Neuronal stem cell (in vitro differentiated cells): ENCODE measurements at regions not wholly inside any gene's neighbourhood (a gene's known extent, or its start where the extent isn't known, plus 50 kb on each side); places are given as distances from the start of the nearest gene placed in this dataset.

Source experiments
- DNase-seq: peaks from one replicate; pipeline ENCODE4 v3.0.0-alpha.2; 2013; ENCODE audit warnings: low spot score
- H2AFZ ChIP-seq: one replicate; pipeline ENCODE4 v1.6.1; 2013; ENCODE audit warnings: mild to moderate bottlenecking, low read length, inconsistent platforms
- H2AK5ac ChIP-seq: 2 replicates; pipeline ENCODE4 v1.6.1; 2013; ENCODE audit warnings: low read depth, mild to moderate bottlenecking, inconsistent platforms, low read length, moderate library complexity, mixed read lengths
- H2BK120ac ChIP-seq: 2 replicates; pipeline ENCODE4 v1.6.1; 2013; ENCODE audit warnings: low read depth, mild to moderate bottlenecking, inconsistent platforms, low read length, moderate library complexity, mixed read lengths
- H2BK12ac ChIP-seq: one replicate; pipeline ENCODE4 v1.6.1; 2013; ENCODE audit warnings: low read length, inconsistent platforms
- H2BK15ac ChIP-seq: 2 replicates; pipeline ENCODE4 v1.6.1; 2013; ENCODE audit warnings: mild to moderate bottlenecking, low read length, inconsistent platforms, mixed read lengths
- H2BK5ac ChIP-seq: one replicate; pipeline ENCODE4 v1.6.1; 2013; ENCODE audit warnings: inconsistent platforms, mild to moderate bottlenecking, low read length, moderate library complexity
- H3K14ac ChIP-seq: one replicate; pipeline ENCODE4 v1.6.1; 2013; ENCODE audit warnings: low read length, inconsistent platforms
- H3K18ac ChIP-seq: 2 replicates; pipeline ENCODE4 v1.6.1; 2013; ENCODE audit warnings: low read length, inconsistent platforms
- H3K23ac ChIP-seq: 2 replicates; pipeline ENCODE4 v1.6.1; 2013; ENCODE audit warnings: low read depth, mild to moderate bottlenecking, mixed read lengths, low read length, inconsistent platforms; ENCODE audit not compliant: poor library complexity
- H3K27ac ChIP-seq: replicated peaks from 3 replicates; pipeline ENCODE4 v1.5.1; 2013; ENCODE audit warnings: low read length, inconsistent platforms
- H3K27me3 ChIP-seq, 3 experiments: 2 replicates each; pipeline ENCODE4 v1.6.1; 2013; ENCODE audit warnings: low read length in 3 of 3, mild to moderate bottlenecking in 2 of 3, inconsistent platforms in 1 of 3, low read depth in 1 of 3, mixed read lengths in 1 of 3, moderate library complexity in 1 of 3; ENCODE audit not compliant: control insufficient read depth in 3 of 3, insufficient read depth in 3 of 3
- H3K36me3 ChIP-seq, 2 donors: replicated peaks in 1 of 2; 2 replicates each; pipeline ENCODE4 v1.6.1; 2013; ENCODE audit warnings: low read length in 2 of 2; ENCODE audit not compliant: control insufficient read depth in 2 of 2, insufficient read depth in 2 of 2
- H3K4ac ChIP-seq: 2 replicates; pipeline ENCODE4 v1.6.1; 2013; ENCODE audit warnings: inconsistent platforms, mild to moderate bottlenecking, low read length, moderate library complexity
- H3K4me1 ChIP-seq, 2 donors: 1 replicate in 1 of 2; 2 replicates in 1 of 2; pipeline ENCODE4 v1.6.1; 2013; ENCODE audit warnings: low read length in 2 of 2, low read depth in 1 of 2; ENCODE audit not compliant: control insufficient read depth in 2 of 2, insufficient read depth in 1 of 2
- H3K4me2 ChIP-seq: one replicate; pipeline ENCODE4 v1.6.1; 2013; ENCODE audit warnings: mild to moderate bottlenecking, low read length, inconsistent platforms; ENCODE audit not compliant: insufficient read depth, poor library complexity, severe bottlenecking
- H3K4me3 ChIP-seq, 2 donors: 2 replicates each; pipeline ENCODE4 v1.5.1; 2013; ENCODE audit warnings: low read length in 2 of 2, mild to moderate bottlenecking in 2 of 2, inconsistent platforms in 1 of 2, moderate library complexity in 1 of 2
- H3K79me1 ChIP-seq: one replicate; pipeline ENCODE4 v1.6.1; 2013; ENCODE audit warnings: low read depth, mild to moderate bottlenecking, inconsistent platforms, low read length, moderate library complexity
- H3K9ac ChIP-seq: one replicate; pipeline ENCODE4 v1.6.1; 2013; ENCODE audit warnings: mild to moderate bottlenecking, low read depth, low read length, inconsistent platforms; ENCODE audit not compliant: poor library complexity
- H3K9me3 ChIP-seq, 2 donors: replicated peaks in 1 of 2; 2 replicates each; pipeline versions ENCODE3 to v1.6.1; 2013; ENCODE audit warnings: low read length in 2 of 2, mild to moderate bottlenecking in 2 of 2, inconsistent platforms in 1 of 2, low read depth in 1 of 2, mixed read lengths in 1 of 2, moderate library complexity in 1 of 2; ENCODE audit not compliant: control insufficient read depth in 2 of 2, insufficient read depth in 1 of 2
- H4K8ac ChIP-seq: one replicate; pipeline ENCODE4 v1.6.1; 2013; ENCODE audit warnings: low read depth, mild to moderate bottlenecking, inconsistent platforms, low read length, moderate library complexity
- H4K91ac ChIP-seq: one replicate; pipeline ENCODE4 v1.6.1; 2013; ENCODE audit warnings: low read length, low read depth, mild to moderate bottlenecking, inconsistent platforms; ENCODE audit not compliant: poor library complexity
- WGBS, 2 donors: extraction: QIAGEN DNeasy Blood & Tissue Kit; methylation state at CpG; one replicate each; pipeline ENCODE4 v1.1.7; 2013; ENCODE audit warnings: missing lambda C conversion rate in 2 of 2, mixed read lengths in 1 of 2; ENCODE audit not compliant: insufficient read length in 2 of 2, insufficient replicate concordance in 1 of 2; ENCODE audit errors: extremely low coverage in 2 of 2; 5-methylcytosine and 5-hydroxymethylcytosine counted together

DNA sequence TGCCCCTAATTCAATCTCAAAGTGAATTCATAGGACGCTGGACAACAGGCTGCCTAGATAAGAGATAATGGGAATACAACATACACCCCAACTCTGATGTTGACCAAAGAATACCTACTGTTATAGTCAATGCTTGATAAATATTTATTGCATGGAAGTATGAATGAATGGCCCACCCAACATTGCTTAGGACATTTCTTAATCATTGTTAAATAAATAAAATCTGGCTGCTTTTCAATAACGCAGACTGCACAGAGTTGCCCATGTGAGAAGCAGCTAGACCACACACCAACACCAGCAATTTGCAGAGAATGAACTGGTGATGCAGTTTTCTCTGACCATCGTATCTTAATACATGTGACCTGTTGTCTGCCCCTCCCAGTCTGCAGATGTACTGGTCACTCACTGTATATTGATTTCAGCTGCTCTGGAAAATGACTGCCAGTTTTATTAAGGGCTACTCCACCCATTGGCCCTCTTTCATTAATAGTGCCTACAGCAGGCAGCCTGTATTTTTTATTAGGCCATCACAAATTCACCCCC lies 236.2 kb upstream of the WWC1 start:
- peaks cover 8 to 14% of the 10 kb centered on the region in 2 donors for H3K9me3 ChIP-seq
- H3K18ac ChIP-seq, result no peak overlapping the region
- no peaks in the 10 kb centered on the region for H3K79me1 ChIP-seq
- no peak overlapping the region for H3K4me3 ChIP-seq
- H4K91ac ChIP-seq, result no peak overlapping the region
- H3K9ac ChIP-seq, result no peak overlapping the region
- H4K8ac ChIP-seq, result no peak overlapping the region
- no peak overlapping the region for H3K14ac ChIP-seq
- no peak overlapping the region for H2BK120ac ChIP-seq
- no peaks in the 10 kb centered on the region for H3K36me3 ChIP-seq
- no peak overlapping the region for H2AFZ ChIP-seq
- no peak overlapping the region for H2BK5ac ChIP-seq
- no peaks in the 10 kb centered on the region for H3K27me3 ChIP-seq
- WGBS, 2 donors, result no CpG with 5 or more reads among the region's 3 CpGs
- DNase-seq, result no peak
- no peak overlapping the region for H2BK12ac ChIP-seq
- H2AK5ac ChIP-seq, result no peak overlapping the region
- no peaks in the 10 kb centered on the region for H3K4me1 ChIP-seq
- H3K4me2 ChIP-seq, result no peak overlapping the region
- H3K27ac ChIP-seq, result no peak overlapping the region
- no peak overlapping the region for H3K4ac ChIP-seq
- H3K23ac ChIP-seq, result no peak overlapping the region
- H2BK15ac ChIP-seq, result no peak overlapping the region

DNA sequence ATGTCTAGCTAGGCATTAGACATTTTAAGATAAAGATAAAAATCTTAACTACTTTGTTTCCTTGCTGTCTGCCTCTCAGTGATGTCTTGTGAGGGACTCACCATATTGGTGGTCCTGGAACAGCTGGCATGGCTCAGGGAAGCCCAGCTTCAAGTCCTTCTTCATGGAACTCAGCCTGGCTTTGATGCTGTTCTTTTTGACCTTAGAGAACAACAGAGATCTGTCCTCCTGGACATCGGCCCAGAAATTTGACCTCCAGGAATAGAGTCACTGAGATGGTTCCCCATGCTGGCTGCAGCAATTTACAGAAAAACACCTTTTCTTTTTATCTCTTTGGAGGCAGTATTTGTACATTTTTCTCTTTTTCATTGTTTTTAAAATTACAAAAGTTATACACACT lies 235.5 kb upstream of the WWC1 start:
- Histone ChIP-seq H2AK5ac (no peak overlapping the region), H3K27ac (no peak overlapping the region), H3K4me1 (no peaks in the 10 kb centered on the region), H2BK15ac (no peak overlapping the region), H3K36me3 (no peaks in the 10 kb centered on the region), H2BK12ac (no peak overlapping the region), H3K23ac (no peak overlapping the region), H3K4me2 (no peak overlapping the region), H3K9ac (no peak overlapping the region), H4K91ac (no peak overlapping the region), H3K79me1 (no peaks in the 10 kb centered on the region), H2BK120ac (no peak overlapping the region), H3K14ac (no peak overlapping the region), H3K4me3 (no peak overlapping the region), H3K27me3 (no peaks in the 10 kb centered on the region), H2AFZ (no peak overlapping the region), H3K4ac (no peak overlapping the region), H3K9me3 (peaks cover 8 to 14% of the 10 kb centered on the region in 2 donors), H3K18ac (no peak overlapping the region), H4K8ac (no peak overlapping the region), H2BK5ac (no peak overlapping the region)
- no CpG with 5 or more reads among the region's 1 CpG for WGBS, 2 donors
- DNase-seq, result no peak

DNA sequence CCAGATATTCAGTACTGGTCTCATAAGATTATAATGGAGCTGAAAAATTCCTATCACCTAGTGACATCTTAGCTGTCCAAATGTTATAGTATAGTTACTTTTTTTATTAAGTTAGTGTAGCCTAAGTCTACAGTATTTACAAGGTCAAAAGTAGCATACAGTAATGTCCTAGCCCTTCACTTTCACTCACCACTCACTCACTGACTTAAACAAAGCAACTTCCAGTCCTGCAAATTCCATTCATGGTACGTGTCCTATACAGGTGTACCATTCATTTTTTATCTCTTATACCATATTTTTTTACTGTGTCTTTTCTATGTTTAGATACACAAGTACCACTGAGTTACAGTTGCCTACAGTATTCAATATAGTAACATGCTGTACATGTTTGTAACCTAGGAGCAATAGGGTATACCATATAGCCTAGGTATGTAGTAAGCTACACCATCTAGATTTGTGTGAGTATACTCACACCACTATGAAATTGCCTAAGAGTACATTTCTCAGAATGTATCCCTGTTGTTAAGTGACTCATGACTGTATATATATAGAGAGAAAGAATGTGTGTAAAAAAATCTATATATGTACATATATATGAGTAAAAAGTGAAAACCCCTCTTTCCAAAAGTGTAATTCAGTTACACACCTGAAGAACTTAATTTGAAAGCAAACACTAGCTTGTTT lies 234.8 kb upstream of the WWC1 start:
- Histone ChIP-seq H3K79me1 (no peaks in the 10 kb centered on the region), H3K9ac (no peak overlapping the region), H2BK15ac (no peak overlapping the region), H3K27me3 (no peaks in the 10 kb centered on the region), H3K23ac (no peak overlapping the region), H3K14ac (no peak overlapping the region), H2BK5ac (no peak overlapping the region), H3K4me2 (no peak overlapping the region), H3K9me3 (peaks cover 8 to 14% of the 10 kb centered on the region in 2 donors), H4K91ac (no peak overlapping the region), H2AFZ (no peak overlapping the region), H3K4ac (no peak overlapping the region), H3K4me3 (no peak overlapping the region), H3K27ac (no peak overlapping the region), H4K8ac (no peak overlapping the region), H3K36me3 (no peaks in the 10 kb centered on the region), H2BK120ac (no peak overlapping the region), H2BK12ac (no peak overlapping the region), H3K4me1 (no peaks in the 10 kb centered on the region), H3K18ac (no peak overlapping the region), H2AK5ac (no peak overlapping the region)
- DNase-seq, result no peak
- WGBS, 2 donors, result no CpG with 5 or more reads among the region's 1 CpG

DNA sequence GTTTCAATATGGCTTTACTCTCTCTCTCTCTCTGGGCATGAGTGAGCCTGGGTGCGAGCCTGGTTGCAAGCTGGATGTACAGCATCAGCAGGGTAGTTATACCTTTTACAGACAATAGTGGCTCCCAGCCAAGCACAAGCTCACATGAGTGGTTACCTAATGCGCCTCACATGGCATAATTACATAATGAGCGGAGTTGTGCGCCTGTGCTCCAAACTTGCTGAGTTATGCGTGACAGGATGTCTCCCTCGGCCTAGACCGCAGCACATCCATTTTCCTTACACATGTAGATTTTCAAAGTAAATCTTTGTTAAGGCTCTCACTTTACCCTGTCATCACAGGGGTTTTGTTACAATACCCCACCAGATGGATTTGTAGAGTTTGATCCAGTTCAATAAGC lies 233.5 kb upstream of the WWC1 start:
- H3K23ac ChIP-seq, result no peak overlapping the region
- no peaks in the 10 kb centered on the region for H3K27me3 ChIP-seq
- DNase-seq, result no peak
- H3K4me1 ChIP-seq, result no peaks in the 10 kb centered on the region
- no peak overlapping the region for H2AK5ac ChIP-seq
- H2AFZ ChIP-seq, result no peak overlapping the region
- H4K8ac ChIP-seq, result no peak overlapping the region
- H3K9me3 ChIP-seq, result peaks cover 8 to 14% of the 10 kb centered on the region in 2 donors
- no peak overlapping the region for H3K4me3 ChIP-seq
- no peak overlapping the region for H3K4me2 ChIP-seq
- no peak overlapping the region for H3K14ac ChIP-seq
- H2BK5ac ChIP-seq, result no peak overlapping the region
- peaks cover 0 to 7% of the 10 kb centered on the region in 2 donors for H3K36me3 ChIP-seq
- H3K79me1 ChIP-seq, result no peaks in the 10 kb centered on the region
- H4K91ac ChIP-seq, result no peak overlapping the region
- no CpG with 5 or more reads among the region's 7 CpGs for WGBS, 2 donors
- H2BK120ac ChIP-seq, result no peak overlapping the region
- H3K27ac ChIP-seq, result no peak overlapping the region
- H2BK15ac ChIP-seq, result no peak overlapping the region
- no peak overlapping the region for H2BK12ac ChIP-seq
- no peak overlapping the region for H3K4ac ChIP-seq
- H3K9ac ChIP-seq, result no peak overlapping the region
- H3K18ac ChIP-seq, result no peak overlapping the region
